GM18867 (cell line): ENCODE measurements at regions not wholly inside any gene's neighbourhood (a gene's known extent, or its start where the extent isn't known, plus 50 kb on each side); places are given as distances from the start of the nearest gene placed in this dataset.
"Not testable (repeated sequence)": the region's sequence is repeated elsewhere in the genome, so short reads cannot be mapped to it uniquely, and the experiment has no call there.

Experiments used
- ATAC-seq: cut with Tn5 transposase; IDR thresholded peaks from one replicate; pipeline ENCODE4 v1.9.1; 2021; ENCODE audit warnings: mild to moderate bottlenecking, moderate library complexity; ENCODE audit not compliant: unreplicated experiment

DNA sequence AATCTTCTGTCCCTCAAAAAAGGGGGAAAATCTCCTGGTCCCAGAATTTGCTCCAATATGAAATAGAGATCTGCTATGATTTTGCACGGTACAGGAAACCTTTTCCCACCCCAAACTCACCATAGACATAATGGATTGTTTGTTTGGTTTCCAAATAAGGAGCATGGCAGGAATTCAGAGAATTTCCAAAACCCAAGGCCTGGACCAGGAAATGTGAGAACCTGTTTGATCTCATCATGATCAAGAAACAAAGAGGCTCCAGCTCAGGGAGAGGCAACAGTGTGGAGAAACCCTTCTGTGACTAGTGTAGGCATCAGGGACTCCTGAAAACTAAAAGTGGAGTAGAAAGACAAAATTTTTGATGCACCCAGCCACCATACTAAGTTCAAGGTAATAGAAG lies 1548.1 kb upstream of the LRRTM3 start:
- no peak for ATAC-seq

DNA sequence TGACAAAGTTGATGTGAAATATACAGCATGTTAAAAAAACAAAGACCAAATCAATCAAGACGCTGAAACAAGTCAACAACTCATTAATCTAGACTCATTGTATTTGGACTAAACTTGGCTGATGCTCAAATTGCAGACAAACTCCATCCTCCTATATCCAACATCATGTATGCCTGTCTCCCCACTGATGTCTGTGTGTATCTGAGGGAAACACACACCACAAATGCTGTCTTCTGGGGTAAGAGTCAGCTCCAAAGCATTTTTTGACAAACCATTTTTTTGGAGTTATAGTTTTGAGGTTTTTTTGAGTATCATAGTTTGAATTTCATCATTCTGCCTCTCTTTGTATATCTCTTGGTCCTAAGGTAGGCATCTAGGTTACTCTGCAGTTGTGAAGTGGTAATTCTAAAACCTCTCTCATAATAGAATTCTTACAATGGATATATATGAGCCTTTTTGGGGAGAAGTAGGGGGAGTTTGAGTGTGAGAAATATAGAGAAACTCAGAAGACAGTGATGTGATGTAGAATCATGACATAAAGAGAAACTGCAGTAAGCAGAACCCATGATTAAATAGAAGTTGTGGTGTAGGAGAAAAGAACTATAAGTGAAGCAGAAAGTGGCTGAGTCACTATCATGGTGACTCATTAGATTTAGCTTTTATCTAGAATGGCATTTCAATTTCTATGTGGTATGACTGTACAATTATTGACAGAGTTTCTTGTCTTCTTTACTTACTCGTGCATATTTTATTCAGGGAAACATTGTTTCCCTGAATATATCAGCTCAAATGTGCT lies 1531.1 kb upstream of the LRRTM3 start:
- peak; percentile 69 for ATAC-seq

DNA sequence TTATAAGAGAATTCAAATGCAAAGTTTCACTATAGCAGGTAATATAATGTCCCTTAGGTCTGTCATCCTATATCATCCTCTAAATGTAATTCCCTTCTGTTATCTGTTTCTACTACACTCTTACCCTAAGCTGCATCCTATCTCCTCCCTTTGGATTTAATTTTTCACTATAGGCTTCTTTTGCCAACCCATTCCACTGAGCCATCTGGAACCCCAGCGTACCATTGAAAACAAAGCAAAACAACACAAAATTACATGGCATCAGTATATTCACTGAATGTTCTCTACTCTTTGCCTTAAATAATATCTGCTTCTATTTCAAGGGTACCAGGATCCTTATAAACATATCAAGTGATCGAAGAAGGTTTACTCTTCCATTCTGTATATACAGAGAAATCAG lies 1530.2 kb upstream of the LRRTM3 start:
- no peak for ATAC-seq

DNA sequence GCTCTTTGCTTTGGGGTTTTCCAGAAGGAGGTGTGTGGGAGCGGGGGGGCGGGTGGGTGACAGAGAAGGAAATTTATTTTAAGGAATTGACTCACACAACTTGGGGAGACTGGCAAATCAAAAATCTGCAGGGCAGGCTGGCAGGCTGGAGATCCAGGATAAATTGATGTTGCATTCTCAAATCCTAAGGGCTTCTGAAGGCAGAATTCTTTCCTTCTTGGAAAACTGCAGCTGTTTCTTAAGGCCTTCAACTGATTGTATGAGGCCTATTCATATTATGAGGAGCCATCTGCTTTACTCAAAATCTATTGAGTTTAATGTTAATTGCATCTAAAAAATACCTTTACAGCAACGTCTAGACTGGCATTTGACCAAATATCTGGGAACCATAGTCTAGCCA lies 1528.8 kb upstream of the LRRTM3 start:
- no peak for ATAC-seq

DNA sequence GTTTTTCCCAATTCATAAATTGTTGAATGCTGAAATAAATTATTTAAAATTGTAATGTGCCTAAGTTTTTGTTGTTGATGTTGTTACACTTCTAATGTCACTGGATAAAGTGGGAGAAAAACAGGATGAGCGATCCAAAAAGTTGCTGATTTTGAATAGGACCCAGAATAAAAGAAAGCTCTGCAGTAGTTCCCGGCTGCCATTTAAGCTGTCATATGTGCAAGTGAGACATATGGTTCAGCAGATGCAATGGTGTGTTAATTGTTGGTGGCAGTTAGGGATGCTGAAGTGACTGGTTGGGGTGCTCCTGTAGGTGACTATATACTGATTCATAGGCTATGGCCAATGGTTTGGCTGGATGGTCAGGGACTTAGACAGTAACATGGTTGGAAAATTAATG lies 1517.4 kb upstream of the LRRTM3 start:
- ATAC-seq: no peak

DNA sequence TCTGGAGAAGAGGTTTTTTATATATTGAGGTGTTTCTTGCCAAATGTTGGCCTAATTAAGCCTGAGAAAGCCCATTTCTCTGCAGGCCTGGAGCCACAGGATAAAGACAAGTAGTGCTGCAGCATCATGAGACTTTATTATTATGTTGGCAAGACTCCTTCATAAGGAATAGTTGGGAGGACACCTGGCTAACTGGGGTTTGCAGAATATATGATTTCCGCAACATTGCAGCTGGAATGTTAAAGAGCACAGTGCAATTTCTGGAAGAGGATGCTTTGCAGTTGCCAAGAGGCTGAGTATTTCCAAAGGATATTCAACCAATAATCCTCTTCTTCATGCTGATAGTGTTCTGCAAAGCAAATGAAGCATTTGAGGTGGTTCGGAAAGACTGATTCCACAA lies 1512.8 kb upstream of the LRRTM3 start:
- ATAC-seq: no peak

DNA sequence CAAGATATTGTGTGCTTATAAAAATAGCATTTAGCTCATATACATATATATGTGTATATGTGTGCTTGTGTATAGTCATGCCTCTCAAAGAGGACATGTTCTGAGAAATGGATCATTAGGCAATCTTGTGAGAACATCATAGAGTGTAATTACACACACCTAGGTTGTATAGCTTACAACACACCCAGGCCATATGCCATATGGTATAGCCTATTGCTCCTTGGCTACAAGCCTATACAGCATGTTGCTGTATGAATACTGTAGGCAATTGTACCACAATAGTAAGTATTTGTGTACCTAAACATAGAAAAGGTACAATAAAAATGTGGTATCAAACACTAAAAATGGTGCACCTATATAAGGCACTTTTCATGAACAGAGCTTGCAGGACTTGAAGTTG lies 1510.5 kb upstream of the LRRTM3 start:
- no peak for ATAC-seq

DNA sequence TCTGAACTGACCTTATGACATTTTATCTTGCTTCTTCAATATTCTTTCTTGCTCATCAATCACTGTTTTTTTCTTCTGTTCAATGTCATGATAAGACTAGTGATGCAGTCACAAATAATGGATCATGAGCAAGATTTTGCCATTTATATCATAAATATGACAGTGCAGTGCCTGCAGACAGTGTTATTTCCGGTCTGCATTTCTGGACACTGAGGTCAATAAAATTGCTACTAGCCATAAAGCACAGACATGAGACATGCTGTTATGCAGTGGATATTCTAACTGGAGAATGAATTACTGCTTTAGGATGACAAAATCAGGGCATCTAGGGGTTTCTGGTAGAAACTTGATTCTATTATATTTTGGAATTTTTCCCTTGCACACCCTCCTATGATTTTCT lies 1509.7 kb upstream of the LRRTM3 start:
- no peak for ATAC-seq

DNA sequence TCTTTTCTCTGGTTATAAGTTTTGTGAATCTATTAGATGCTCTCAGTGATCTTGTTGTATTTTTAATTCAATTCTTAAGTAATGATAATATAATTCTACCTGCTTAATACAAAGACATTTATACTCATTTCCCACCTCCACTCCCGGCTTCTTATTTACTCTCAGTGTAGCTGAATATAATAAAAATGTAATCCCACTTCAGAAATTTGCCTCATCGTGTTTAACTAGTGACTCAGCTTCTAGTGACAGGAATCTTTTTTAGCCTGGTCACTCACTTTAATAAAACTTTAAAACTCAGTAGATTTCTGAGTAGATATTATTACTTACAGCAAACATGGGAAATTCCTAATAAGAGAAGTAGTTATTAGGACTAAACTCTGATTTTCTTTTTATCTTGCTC lies 1506.2 kb upstream of the LRRTM3 start:
- ATAC-seq: no peak

DNA sequence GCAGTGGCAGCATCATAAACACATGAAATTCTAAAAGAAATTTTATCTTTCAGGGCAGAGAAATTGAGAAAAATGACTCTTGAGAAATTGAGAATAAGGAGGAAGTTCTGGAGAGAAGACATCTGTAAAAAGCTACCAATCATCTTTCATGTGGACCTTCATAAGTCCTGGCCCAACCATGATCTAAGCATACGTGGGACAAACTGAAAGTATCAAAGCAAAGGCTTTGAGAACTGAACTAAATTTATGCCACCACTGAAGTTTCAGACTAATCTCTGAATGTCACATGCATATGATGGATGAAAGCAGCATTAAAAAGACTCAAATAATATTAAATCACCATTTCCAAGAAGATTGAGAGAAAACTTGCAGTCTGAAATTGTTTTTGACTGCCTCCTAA lies 1502.8 kb upstream of the LRRTM3 start:
- ATAC-seq: peak; percentile 76

DNA sequence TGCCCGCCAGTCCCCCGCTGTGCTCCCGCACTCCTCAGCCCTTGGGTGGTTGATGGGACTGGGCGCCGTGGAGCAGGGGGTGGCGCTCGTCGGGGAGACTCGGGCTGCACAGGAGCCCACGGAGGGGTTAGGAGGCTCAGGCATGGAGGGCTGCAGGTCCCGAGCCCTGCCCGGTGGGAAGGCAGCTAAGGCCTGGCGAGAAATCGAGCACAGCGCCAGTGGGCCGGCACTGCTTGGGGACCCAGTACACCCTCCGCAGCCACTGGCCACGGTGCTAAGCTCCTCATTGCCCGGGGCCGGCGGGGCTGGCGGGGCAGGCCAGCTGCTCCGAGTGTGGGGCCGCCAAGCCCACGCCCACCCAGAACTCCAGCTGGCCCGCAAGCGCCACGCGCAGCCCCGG lies 1496.5 kb upstream of the LRRTM3 start:
- not testable (repeated sequence) for ATAC-seq

DNA sequence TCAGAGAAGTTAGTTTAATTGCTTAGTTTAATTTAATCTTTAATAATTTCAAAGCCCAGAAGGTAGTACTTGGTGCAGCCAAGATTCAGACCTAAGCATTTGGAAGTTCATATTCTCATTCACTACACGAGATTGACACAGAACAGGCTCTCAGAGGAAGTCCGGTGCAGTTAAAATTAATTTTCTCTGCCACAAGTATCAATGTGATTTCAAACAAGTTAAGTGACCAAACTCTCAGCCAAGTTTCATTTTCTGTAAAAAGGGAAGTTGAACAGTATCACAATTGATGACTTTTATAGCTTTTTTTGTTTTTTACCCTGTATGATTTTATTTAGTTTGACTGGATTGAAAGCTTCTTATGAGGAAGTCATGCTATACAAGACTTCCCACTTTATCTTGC lies 1494.9 kb upstream of the LRRTM3 start:
- ATAC-seq: peak; percentile 88

DNA sequence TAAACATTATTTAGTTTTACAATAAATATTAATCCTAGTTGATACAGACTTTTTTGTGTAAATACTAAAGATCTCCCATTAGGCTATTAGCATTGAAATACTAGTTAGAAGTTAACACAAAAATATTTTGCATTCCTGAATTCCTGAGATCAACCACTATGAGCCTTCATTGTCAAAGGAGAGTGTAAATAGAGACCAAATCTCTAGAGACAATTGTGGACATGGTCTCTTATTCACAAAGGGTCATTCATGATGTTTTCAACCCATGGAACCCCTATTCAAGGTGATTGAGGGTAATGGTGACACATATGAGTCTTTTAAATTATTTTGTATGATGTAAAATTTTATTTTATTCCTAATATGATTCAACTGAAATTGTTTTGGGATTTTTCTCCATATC lies 1454.8 kb upstream of the LRRTM3 start:
- no peak for ATAC-seq

DNA sequence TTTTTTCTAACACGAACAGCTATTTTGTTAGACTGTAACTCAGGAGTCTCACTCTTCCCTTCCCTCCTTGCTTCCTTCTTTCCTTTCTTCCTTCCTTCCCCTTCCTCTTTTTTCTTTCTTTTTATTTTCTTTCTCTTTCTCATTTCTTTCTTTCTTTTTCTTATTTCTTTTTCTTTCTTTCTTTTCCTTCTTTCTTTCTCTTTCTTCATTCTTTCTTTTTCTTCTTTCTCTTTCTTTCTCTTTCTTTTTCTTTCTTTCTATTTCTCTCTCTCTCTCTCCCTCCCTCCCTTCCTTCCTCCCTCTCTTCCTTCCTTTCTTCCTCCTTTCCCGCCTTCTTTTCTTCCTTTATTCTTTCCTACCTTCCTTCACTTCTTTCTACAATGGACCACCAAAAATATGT lies 1443.0 kb upstream of the LRRTM3 start:
- no peak for ATAC-seq

DNA sequence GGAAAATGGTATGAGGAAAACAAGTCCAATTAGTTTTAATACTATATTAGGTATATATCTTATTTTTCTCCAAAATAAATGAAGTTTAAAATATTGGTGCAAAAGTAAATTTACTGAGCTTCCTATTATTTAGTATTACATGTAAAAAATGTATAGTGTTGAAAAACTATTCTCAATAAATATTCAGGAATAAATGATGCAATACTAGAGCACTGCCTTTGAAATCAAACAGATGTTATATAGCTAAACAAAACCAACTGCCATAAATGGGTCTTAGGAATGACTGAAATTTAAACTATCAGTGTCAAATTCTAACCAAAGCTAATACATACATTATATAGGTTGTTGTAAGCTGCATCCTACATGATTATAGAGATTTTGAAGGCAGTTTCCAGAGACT lies 1434.0 kb upstream of the LRRTM3 start:
- ATAC-seq: no peak

DNA sequence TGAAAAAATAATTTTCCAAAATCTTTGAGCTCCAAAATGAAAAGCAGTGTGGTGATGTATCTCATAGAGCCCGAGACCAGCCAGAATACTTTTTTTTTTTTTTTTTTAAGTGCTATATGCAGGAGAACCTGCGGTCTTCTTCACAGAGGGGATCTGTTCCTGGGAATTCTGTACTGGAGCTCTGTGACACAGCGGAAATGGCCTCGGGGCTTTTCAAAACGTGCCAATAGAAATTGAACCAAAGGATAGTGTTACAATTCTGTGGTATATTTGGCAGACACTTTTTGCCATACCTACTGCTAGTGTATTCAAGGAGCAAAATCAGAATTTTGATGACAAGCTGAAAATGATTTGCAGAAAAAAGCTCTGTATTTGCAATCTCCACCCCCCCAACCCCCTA lies 1429.3 kb upstream of the LRRTM3 start:
- no peak for ATAC-seq

DNA sequence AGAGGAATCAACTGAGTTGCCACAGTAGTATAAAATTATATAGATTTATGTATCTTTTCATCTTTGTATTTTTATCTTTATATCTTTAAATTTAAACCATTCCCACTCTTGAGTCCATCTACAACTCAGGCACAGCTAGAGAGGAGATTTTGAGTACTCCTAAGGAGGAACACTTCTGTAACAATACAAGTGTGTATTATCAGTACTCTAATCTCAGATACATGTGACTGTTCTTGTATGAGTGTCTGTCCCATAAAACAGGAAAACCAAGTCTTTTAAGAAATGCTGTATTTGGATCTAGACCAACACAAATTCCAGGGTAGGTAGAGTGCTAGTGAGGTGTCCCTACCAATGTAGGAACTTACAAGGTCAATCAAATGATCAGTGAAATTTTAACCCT lies 1428.0 kb upstream of the LRRTM3 start:
- ATAC-seq: no peak

DNA sequence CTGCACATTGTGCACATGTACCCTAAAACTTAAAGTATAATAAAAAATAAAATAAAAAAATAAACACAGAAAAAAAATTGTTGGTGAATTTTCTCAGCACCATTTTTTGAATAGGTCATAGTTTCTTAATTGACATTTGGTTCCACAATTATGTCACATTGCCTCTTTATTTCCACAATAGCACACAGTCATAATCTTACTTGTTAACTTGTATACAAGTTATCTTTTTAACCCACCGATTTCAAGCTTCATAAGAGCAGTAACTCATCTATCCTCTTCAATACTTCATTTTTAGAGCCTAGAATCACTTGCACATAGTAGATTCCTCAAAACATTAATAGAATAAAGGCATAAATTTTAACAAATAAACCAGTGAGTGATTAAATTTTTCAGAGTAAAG lies 1425.1 kb upstream of the LRRTM3 start:
- ATAC-seq: no peak

DNA sequence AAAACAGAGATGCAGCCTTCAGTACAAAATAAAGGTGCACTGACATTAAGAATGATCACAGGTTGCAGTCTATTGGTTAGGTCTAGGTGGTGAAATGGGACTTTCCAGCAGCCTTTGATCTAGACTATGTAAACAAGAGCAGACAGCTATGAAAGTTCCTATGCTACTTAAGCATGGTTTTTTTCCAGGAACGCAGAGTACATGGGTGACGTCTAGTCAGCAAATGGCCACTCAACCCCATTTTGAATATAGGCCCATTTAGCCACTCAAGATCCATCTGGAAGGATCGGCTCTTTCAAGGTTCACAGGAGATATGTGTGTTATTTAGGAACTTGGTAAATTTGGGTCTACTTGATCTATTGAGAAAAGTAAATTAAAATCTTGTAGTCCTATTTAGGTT lies 1424.6 kb upstream of the LRRTM3 start:
- peak; percentile 93 for ATAC-seq

DNA sequence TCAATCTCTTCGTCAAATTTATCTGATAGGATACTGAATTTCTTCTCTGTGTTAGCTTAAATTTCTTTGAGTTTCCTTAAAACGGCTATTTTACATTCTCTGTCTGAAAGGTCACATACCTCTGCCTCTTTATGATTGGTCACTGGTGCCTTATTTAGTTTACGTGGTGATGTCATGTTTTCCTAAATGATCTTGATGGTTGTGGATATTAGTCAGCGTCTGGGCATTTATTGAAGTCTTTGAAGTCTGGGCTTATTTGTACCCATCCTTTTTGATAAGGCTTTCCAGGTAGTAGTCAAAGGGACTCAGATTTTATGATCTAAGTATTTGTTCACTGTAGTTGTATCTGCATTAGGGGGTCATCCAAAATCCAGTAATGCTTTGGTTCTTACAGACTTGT lies 1407.5 kb upstream of the LRRTM3 start:
- no peak for ATAC-seq

DNA sequence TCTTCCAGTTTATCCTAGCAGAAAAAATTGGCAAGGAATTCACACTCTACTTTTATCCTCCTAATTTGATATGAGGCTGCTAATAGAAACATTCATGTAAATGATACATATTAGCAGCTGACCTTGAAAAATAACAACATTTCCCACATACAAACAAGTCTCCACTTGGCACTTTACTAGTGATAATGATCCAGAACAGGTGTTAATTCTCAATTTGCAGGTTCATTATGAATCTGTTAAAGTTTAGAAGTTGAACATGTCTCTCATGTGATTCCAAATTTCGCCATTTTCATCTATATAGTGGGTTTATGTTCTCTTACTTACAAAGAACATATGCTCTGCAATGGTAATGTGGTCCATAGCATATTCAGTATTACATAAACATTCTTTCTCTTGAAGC lies 1396.8 kb upstream of the LRRTM3 start:
- ATAC-seq: no peak

DNA sequence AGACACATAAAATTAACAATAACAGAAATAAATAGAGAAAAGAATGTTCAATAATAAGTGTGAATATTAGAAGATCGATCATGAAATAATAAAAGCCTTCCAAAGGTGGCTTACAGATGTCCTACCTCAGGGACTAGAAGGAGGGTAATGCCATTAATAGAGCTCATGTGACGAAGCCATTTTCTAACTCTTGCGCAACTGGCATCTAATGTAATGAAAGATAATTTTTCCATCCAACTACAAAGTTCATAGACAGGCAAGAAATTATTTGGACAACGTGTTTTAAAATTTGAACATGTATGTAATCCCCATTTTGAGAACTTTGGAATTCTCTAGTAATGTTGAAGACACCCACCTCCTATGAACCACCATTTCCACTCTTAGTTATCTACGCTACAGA lies 1394.3 kb upstream of the LRRTM3 start:
- ATAC-seq: no peak

DNA sequence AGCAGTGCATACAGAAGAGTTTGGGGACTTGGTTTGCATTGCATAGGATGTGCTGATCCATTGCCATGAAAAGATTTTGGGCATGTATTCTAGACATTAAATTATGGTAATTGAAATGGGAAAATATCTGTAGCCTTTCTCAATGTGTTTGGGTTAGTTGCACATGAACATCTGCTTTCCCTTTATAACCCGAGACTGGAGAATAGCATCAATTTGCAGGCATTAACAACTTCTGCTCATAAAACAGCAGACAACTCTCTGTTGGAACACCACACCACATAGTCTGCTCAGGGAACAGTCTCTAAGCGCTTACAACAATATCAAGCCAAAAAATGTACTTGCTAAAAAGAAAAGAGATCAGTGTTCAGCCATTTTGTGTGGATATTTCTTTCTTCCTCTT lies 1391.1 kb upstream of the LRRTM3 start:
- no peak for ATAC-seq
